HCT116 (cell line): ENCODE measurements at regions not wholly inside any gene's neighbourhood (a gene's known extent, or its start where the extent isn't known, plus 50 kb on each side); places are given as distances from the start of the nearest gene placed in this dataset.

Experiments used
- ATAC-seq: fragments of 200-7000 bp; cut with Tn5 transposase; 2 replicates; pipeline ENCODE4 v1.9.1; 2020; ENCODE audit warnings: mild to moderate bottlenecking, moderate library complexity
- BruUV-seq: library from RNA; stranded (reverse); fragments of 400-500 nt; replicated peaks from 2 replicates; lab custom pipeline; 2021; lab: Mats Ljungman, UMichigan
- CTCF ChIA-PET: fragments of 300-600 bp; sonication (Branson Sonifier 250); formaldehyde crosslinking; loops from one replicate; lab custom pipeline; 2021; ENCODE audit warnings: antibody characterized with exemption; lab: Charles Lee
- POLR2A ChIA-PET: fragments of 300-600, 350-600 bp; sonication (Branson Sonifier 250); formaldehyde crosslinking; loops from one replicate; lab custom pipeline; 2021; ENCODE audit warnings: antibody characterized with exemption; lab: Charles Lee
- RAD21 ChIA-PET, 2 experiments: fragments of 300-600 bp; sonication (Branson Sonifier 250); formaldehyde crosslinking; loops; one replicate each; lab custom pipeline; 2023; ENCODE audit warnings: low total read pairs in 2 of 2; ENCODE audit not compliant: uncharacterized antibody in 2 of 2, unreplicated experiment in 2 of 2, low non-redundant PET in 1 of 2; lab: Charles Lee
- DNase-seq: peaks from one replicate; pipeline ENCODE4 v3.0.0-alpha.2; 2010; ENCODE audit warnings: low read depth, low spot score
- H2AFZ ChIP-seq: fragments of 200-600 bp; shearing (Covaris generic), sonication (generic); 2 replicates; pipeline ENCODE4 v1.6.1; 2017; ENCODE audit warnings: low read depth, mixed run types, mixed read lengths, antibody characterized with exemption, low read length; ENCODE audit not compliant: poor library complexity, severe bottlenecking
- H3K27ac ChIP-seq: 2 replicates; pipeline ENCODE4 v1.5.1; 2012; ENCODE audit warnings: low read depth, low read length
- H3K27me3 ChIP-seq: fragments of 200-600 bp; sonication (generic); 2 replicates; pipeline ENCODE4 v1.6.1; 2016; ENCODE audit warnings: mixed run types, low read length, mixed read lengths; ENCODE audit not compliant: insufficient read depth
- H3K36me3 ChIP-seq, 2 experiments: fragments of 200-500 bp in 1 of 2; fragments of 200-600 bp in 1 of 2; sonication (Bioruptor generic) in 1 of 2; sonication (generic) in 1 of 2; 2 replicates each; pipeline versions ENCODE4 v1.5.1 to v1.6.1; 2014 to 2016; ENCODE audit warnings: low read length in 2 of 2, inconsistent platforms in 1 of 2, mixed read lengths in 1 of 2, mixed run types in 1 of 2; ENCODE audit not compliant: insufficient read depth in 2 of 2, control insufficient read depth in 1 of 2
- H3K4me1 ChIP-seq, 2 experiments: fragments of 200-600 bp in 1 of 2; sonication (generic) in 1 of 2; 2 replicates each; pipeline versions ENCODE4 v1.5.1 to v1.6.1; 2012 to 2017; ENCODE audit warnings: low read length in 2 of 2, inconsistent platforms in 1 of 2, mild to moderate bottlenecking in 1 of 2, mixed read lengths in 1 of 2, mixed run types in 1 of 2, moderate library complexity in 1 of 2; ENCODE audit not compliant: insufficient read depth in 2 of 2, control insufficient read depth in 1 of 2
- H3K4me2 ChIP-seq: fragments of 200-600 bp; sonication (generic); 2 replicates; pipeline ENCODE4 v1.6.1; 2017; ENCODE audit warnings: mixed run types, low read length, mixed read lengths
- H3K4me3 ChIP-seq, 2 experiments: fragments of 200-600 bp in 1 of 2; sonication (generic) in 1 of 2; replicated peaks in 1 of 2; 2 replicates each; pipeline ENCODE4 v1.5.1; 2011 to 2016; ENCODE audit warnings: low read length in 2 of 2, control low read depth in 1 of 2, low read depth in 1 of 2, mild to moderate bottlenecking in 1 of 2, mixed read lengths in 1 of 2, mixed run types in 1 of 2
- H3K79me2 ChIP-seq: fragments of 200-600 bp; sonication (generic); 2 replicates; pipeline ENCODE4 v1.6.1; 2017; ENCODE audit warnings: mild to moderate bottlenecking, mixed run types, low read length, moderate library complexity, mixed read lengths; ENCODE audit not compliant: insufficient read depth
- H3K9ac ChIP-seq: fragments of 200-600 bp; sonication (generic); 2 replicates; pipeline ENCODE4 v1.6.1; 2016; ENCODE audit warnings: low read length, mixed read lengths
- H3K9me2 ChIP-seq: fragments of 200-600 bp; sonication (generic), shearing (Covaris generic); 2 replicates; pipeline ENCODE4 v1.6.1; 2017; ENCODE audit warnings: mixed run types, mild to moderate bottlenecking, moderate library complexity; ENCODE audit not compliant: insufficient read depth
- H3K9me3 ChIP-seq, 2 experiments: fragments of 200-500 bp in 1 of 2; fragments of 200-600 bp in 1 of 2; sonication (Bioruptor generic) in 1 of 2; sonication (generic) in 1 of 2; 2 replicates each; pipeline ENCODE4 v1.6.1; 2014 to 2017; ENCODE audit warnings: low read length in 2 of 2, mixed read lengths in 2 of 2, inconsistent platforms in 1 of 2, low read depth in 1 of 2, mild to moderate bottlenecking in 1 of 2, mixed run types in 1 of 2, moderate library complexity in 1 of 2; ENCODE audit not compliant: control insufficient read depth in 1 of 2, insufficient read depth in 1 of 2
- H4K20me1 ChIP-seq: fragments of 200-600 bp; sonication (generic), shearing (Covaris generic); 2 replicates; pipeline ENCODE4 v1.6.1; 2017; ENCODE audit warnings: mixed run types, mild to moderate bottlenecking, moderate library complexity; ENCODE audit not compliant: insufficient read depth
- CTCF ChIP-seq, 3 experiments: fragments of 200-600 bp in 1 of 3; sonication (generic) in 1 of 3; IDR thresholded peaks in 2 of 3; conservative IDR thresholded peaks in 1 of 3; 2 replicates each; pipeline ENCODE4 v1.5.1; 2012 to 2017; ENCODE audit warnings: low read depth in 2 of 3, low read length in 2 of 3, antibody characterized with exemption in 1 of 3, borderline replicate concordance in 1 of 3, control low read depth in 1 of 3, mild to moderate bottlenecking in 1 of 3, mixed read lengths in 1 of 3, mixed run types in 1 of 3, moderate library complexity in 1 of 3; ENCODE audit not compliant: insufficient read depth in 1 of 3
- SIN3A ChIP-seq: IDR thresholded peaks from 2 replicates; pipeline ENCODE4 v1.6.1; 2012; ENCODE audit warnings: low read depth
- YY1 ChIP-seq: IDR thresholded peaks from 2 replicates; pipeline ENCODE4 v1.6.1; 2011; ENCODE audit warnings: low read length, low read depth, moderate library complexity, mild to moderate bottlenecking; ENCODE audit not compliant: insufficient replicate concordance; ENCODE audit errors: extremely low read depth
- ZFX ChIP-seq: fragments of 450-650 bp; IDR thresholded peaks from 2 replicates; pipeline ENCODE4 v1.6.1; 2017
- intact Hi-C: fragments of 100-400 bp; cut with micrococcal nuclease; formaldehyde crosslinking; loops from 2 replicates; pipeline ENCODE4 v1.10.0; 2022
- TF ChIP-seq, protein P1 (sequence below): IDR thresholded peaks from 2 replicates; pipeline ENCODE4 v1.6.1; 2012; ENCODE audit warnings: low read depth

- H3K4me3 ChIP-seq = no peak overlapping the region
- ChIA-PET CTCF (no interaction called here), RAD21 (no interaction called here), POLR2A (no interaction called here)
- TF ChIP-seq CTCF (IDR thresholded peaks at IDR 0.05 in 2 of 3, conservative IDR thresholded peaks at IDR 0.05 in 1 of 3; ENCODE audit: borderline replicate concordance in 1 of 3, insufficient read depth in 1 of 3, low read depth in 2 of 3, low read length in 2 of 3) (no peak), YY1 (no peak), ZFX (no peak), SIN3A (no peak)
- TF ChIP-seq, protein P1, sequence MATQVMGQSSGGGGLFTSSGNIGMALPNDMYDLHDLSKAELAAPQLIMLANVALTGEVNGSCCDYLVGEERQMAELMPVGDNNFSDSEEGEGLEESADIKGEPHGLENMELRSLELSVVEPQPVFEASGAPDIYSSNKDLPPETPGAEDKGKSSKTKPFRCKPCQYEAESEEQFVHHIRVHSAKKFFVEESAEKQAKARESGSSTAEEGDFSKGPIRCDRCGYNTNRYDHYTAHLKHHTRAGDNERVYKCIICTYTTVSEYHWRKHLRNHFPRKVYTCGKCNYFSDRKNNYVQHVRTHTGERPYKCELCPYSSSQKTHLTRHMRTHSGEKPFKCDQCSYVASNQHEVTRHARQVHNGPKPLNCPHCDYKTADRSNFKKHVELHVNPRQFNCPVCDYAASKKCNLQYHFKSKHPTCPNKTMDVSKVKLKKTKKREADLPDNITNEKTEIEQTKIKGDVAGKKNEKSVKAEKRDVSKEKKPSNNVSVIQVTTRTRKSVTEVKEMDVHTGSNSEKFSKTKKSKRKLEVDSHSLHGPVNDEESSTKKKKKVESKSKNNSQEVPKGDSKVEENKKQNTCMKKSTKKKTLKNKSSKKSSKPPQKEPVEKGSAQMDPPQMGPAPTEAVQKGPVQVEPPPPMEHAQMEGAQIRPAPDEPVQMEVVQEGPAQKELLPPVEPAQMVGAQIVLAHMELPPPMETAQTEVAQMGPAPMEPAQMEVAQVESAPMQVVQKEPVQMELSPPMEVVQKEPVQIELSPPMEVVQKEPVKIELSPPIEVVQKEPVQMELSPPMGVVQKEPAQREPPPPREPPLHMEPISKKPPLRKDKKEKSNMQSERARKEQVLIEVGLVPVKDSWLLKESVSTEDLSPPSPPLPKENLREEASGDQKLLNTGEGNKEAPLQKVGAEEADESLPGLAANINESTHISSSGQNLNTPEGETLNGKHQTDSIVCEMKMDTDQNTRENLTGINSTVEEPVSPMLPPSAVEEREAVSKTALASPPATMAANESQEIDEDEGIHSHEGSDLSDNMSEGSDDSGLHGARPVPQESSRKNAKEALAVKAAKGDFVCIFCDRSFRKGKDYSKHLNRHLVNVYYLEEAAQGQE = no peak
- no peak overlapping the region for H2AFZ ChIP-seq
- H4K20me1 ChIP-seq = no peaks in the 10 kb centered on the region
- H3K9me2 ChIP-seq = no peaks in the 10 kb centered on the region
- no peaks in the 10 kb centered on the region for H3K4me1 ChIP-seq
- no peak overlapping the region for H3K27ac ChIP-seq
- intact Hi-C loops = no loop called here
- H3K9ac ChIP-seq = no peak overlapping the region
- H3K79me2 ChIP-seq = peaks cover 51% of the 10 kb centered on the region
- 0 out of 4 replicates have a peak, but pooled peaks cover 0 to 5% of the 10 kb centered on the region in 2 experiments for H3K36me3 ChIP-seq
- no peak for ATAC-seq
- H3K27me3 ChIP-seq = no peaks in the 10 kb centered on the region
- no peaks in the 10 kb centered on the region for H3K9me3 ChIP-seq
- DNase-seq = no peak
- no TSS peak for BruUV-seq
- H3K4me2 ChIP-seq = no peak overlapping the region
Measured at GRCh38 chr9:515665-516064, 301.0 kb downstream of the DOCK8 start.
